ENCODE measurements at regions not wholly inside any gene's neighbourhood (a gene's known extent, or its start where the extent isn't known, plus 50 kb on each side); places are given as distances from the start of the nearest gene placed in this dataset.
"Not testable (repeated sequence)": the region's sequence is repeated elsewhere in the genome, so short reads cannot be mapped to it uniquely, and the experiment has no call there.

GRCh38 chr7:112678626-112679025 is 111.6 kb downstream of the TMEM168 start:
- no peak for DNase-seq (ENCODE audit: low spot score)

GRCh38 chr7:112689466-112690177 is 100.6 kb downstream of the TMEM168 start:
- not testable (repeated sequence) for DNase-seq (ENCODE audit: low spot score)

- DNase-seq (ENCODE audit: low spot score): no peak
Measured at GRCh38 chr7:112692333-112692732, 97.9 kb downstream of the TMEM168 start.

- DNase-seq (ENCODE audit: low spot score): not testable (repeated sequence)
Measured at GRCh38 chr7:112697211-112697610, 93.0 kb downstream of the TMEM168 start.

- no peak for DNase-seq (ENCODE audit: low spot score)
Measured at GRCh38 chr7:112699725-112700513, 90.3 kb downstream of the TMEM168 start.

GRCh38 chr7:112701456-112701855 is 88.7 kb downstream of the TMEM168 start:
- no peak for DNase-seq (ENCODE audit: low spot score)

DNA sequence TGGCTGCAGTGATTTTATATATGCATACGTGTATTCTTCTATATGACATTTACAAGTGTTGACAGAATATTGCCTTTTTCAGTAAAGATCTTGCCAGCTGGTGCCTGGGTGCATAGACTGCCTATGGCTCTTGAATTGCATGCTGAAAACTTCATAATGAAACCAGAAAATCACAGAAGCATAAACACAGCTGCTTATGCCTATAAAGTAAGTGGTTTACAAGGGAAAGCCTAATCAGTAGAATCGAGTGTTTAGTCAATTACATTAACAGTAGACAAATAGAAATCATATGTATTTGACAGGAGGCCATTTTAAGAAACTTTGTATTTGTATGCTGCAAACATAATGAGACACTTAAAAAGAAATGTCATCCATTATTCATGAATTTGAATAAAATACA is 82.5 kb downstream of the TMEM168 start:
- DNase-seq (ENCODE audit: low spot score): no peak

DNA sequence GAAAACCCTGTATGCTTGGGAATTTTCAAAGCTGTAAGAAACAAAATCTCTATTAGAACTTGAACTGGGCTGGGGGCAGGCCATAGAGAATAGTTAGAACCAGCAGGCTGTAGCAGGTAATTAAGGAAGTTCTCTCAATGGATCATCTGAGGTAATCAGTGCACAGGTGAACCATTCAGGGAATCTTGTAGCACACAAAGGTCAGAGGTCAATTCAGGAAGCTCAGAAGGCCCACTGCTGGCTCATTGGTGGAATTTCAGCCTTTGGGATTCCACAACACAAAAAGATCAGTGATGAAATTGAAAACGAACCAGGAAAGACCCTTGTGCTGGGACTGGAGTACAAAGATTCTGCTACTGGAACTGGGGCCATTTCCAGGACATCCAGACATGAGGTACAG is 82.0 kb downstream of the TMEM168 start:
- peak; percentile 21 for DNase-seq (ENCODE audit: low spot score)
